A549 (cell line): ENCODE measurements at regions not wholly inside any gene's neighbourhood (a gene's known extent, or its start where the extent isn't known, plus 50 kb on each side); places are given as distances from the start of the nearest gene placed in this dataset.

Experiments
- ATAC-seq, 2 experiments: fragments of 200-7000 bp in 1 of 2; fragments of >200 bp in 1 of 2; cut with Nextera tagmentation in 1 of 2; cut with Tn5 transposase in 1 of 2; 3 replicates each; pipeline versions ENCODE4 v1.8.0 to v1.9.1; 2018 to 2020; ENCODE audit warnings: mild to moderate bottlenecking in 1 of 2, moderate library complexity in 1 of 2
- CTCF ChIA-PET: fragments of 300-600 bp; sonication (Branson Sonifier 250); formaldehyde crosslinking; extraction: SDS; loops from one replicate; lab custom pipeline; 2021; ENCODE audit warnings: antibody characterized with exemption, inconsistent platforms; lab: Yijun Ruan, JAX
- POLR2A ChIA-PET: fragments of 350-600 bp; formaldehyde crosslinking; extraction: SDS; loops from one replicate; lab custom pipeline; 2021; ENCODE audit warnings: antibody characterized with exemption, inconsistent platforms; lab: Yijun Ruan, JAX
- DNase-seq, 2 experiments: peaks; one replicate each; pipeline versions ENCODE4 v3.0.0 to v3.0.0-alpha.2; 2011 to 2016; ENCODE audit warnings: low read depth in 1 of 2, low spot score in 1 of 2
- FAIRE-seq: peaks from 2 replicates; lab custom pipeline; 2011; peaks lifted over from hg19 to GRCh38; lab: Jason Lieb, UNC
- H3K27ac ChIP-seq, 2 experiments: fragments of >200 bp; sonication (Bioruptor Twin); formaldehyde crosslinking; 3 replicates each; pipeline ENCODE4 v1.5.1; 2016 to 2017
- H3K4me1 ChIP-seq: fragments of >200 bp; sonication (Bioruptor Twin); formaldehyde crosslinking; 3 replicates; pipeline ENCODE4 v1.6.1; 2016
- H3K4me2 ChIP-seq: fragments of >200 bp; sonication (Bioruptor Twin); formaldehyde crosslinking; 3 replicates; pipeline ENCODE4 v1.6.1; 2016
- H3K4me3 ChIP-seq: fragments of >200 bp; sonication (Bioruptor Twin); formaldehyde crosslinking; 3 replicates; pipeline ENCODE4 v1.5.1; 2016
- H3K9me3 ChIP-seq: fragments of >200 bp; sonication (Bioruptor Twin); formaldehyde crosslinking; 3 replicates; pipeline ENCODE4 v1.6.1; 2016
- CBX2 ChIP-seq: fragments of 200-600 bp; sonication (generic); IDR thresholded peaks from 2 replicates; pipeline ENCODE4 v1.6.1; 2016; ENCODE audit warnings: low read depth, mild to moderate bottlenecking, borderline replicate concordance
- CHD2 ChIP-seq: fragments of 150-350 bp; IDR thresholded peaks from 2 replicates; pipeline ENCODE4 v1.6.1; 2014; ENCODE audit warnings: low read length; ENCODE audit not compliant: partially characterized antibody
- EHF ChIP-seq: fragments of 250-450 bp; sonication (Bioruptor Pico); IDR thresholded peaks from 2 replicates; pipeline ENCODE4 v1.5.0; 2020; ENCODE audit warnings: mild to moderate bottlenecking
- ELK1 ChIP-seq: fragments of 150-350 bp; IDR thresholded peaks from 2 replicates; pipeline ENCODE4 v1.6.1; 2014; ENCODE audit warnings: low read depth, mild to moderate bottlenecking, low read length
- ESRRA ChIP-seq: fragments of 150-350 bp; IDR thresholded peaks from 2 replicates; pipeline ENCODE4 v1.6.1; 2014; ENCODE audit warnings: mild to moderate bottlenecking, low read length, borderline replicate concordance
- FOSB ChIP-seq: fragments of 250-450 bp; sonication (Bioruptor Pico); IDR thresholded peaks from 2 replicates; pipeline ENCODE4 v1.5.0; 2020; ENCODE audit warnings: mild to moderate bottlenecking, moderate library complexity
- HEYL ChIP-seq: fragments of 250-450 bp; sonication (Bioruptor Pico); IDR thresholded peaks from 2 replicates; pipeline ENCODE4 v1.8.0; 2021; ENCODE audit warnings: mild to moderate bottlenecking, moderate library complexity
- JUN ChIP-seq, 2 experiments: fragments of >200 bp; sonication (Bioruptor Twin); formaldehyde crosslinking; IDR thresholded peaks; 2 replicates in 1 of 2; 3 replicates in 1 of 2; pipeline ENCODE4 v1.6.1; 2016 to 2017
- KDM1A ChIP-seq: fragments of 200-600 bp; sonication (generic); IDR thresholded peaks from 2 replicates; pipeline ENCODE4 v1.6.1; 2016; ENCODE audit warnings: low read depth, mild to moderate bottlenecking
- MAFK ChIP-seq: fragments of 450-650 bp; IDR thresholded peaks from 2 replicates; pipeline ENCODE4 v1.6.1; 2014; ENCODE audit not compliant: partially characterized antibody
- RFX5 ChIP-seq: fragments of 450-650 bp; IDR thresholded peaks from 2 replicates; pipeline ENCODE4 v1.7.1; 2014; ENCODE audit warnings: antibody characterized with exemption, mild to moderate bottlenecking, moderate library complexity
- TFCP2L1 ChIP-seq: fragments of 250-450 bp; sonication (Bioruptor Pico); IDR thresholded peaks from 2 replicates; pipeline ENCODE4 v1.5.0; 2021; ENCODE audit warnings: mild to moderate bottlenecking
- WGBS: methylation state at CpG from one replicate; pipeline ENCODE4 v1.1.6; 2017; ENCODE audit errors: missing lambda C conversion rate; 5-methylcytosine and 5-hydroxymethylcytosine counted together
- TF ChIP-seq, protein P1 (sequence below): IDR thresholded peaks from 2 replicates; pipeline ENCODE4 v1.6.1; 2012
- TF ChIP-seq, protein P2 (sequence below): fragments of 250-450 bp; sonication (Bioruptor Pico); IDR thresholded peaks from 2 replicates; pipeline ENCODE4 v1.5.0; 2021; ENCODE audit warnings: mild to moderate bottlenecking, moderate library complexity, borderline replicate concordance
- TF ChIP-seq, protein P3 (sequence below): fragments of 250-450 bp; sonication (Bioruptor Pico); IDR thresholded peaks from 2 replicates; pipeline ENCODE4 v1.5.0; 2020; ENCODE audit warnings: low read depth, mild to moderate bottlenecking, moderate library complexity

- no peak for TF ChIP-seq FOSB
These were observed 407.4 kb downstream of the DMAC1 start (continued) for GRCh38 chr9:7392148-7392547.

GRCh38 chr9:7388755-7389154, 410.8 kb downstream of the DMAC1 start:
- no peak for ATAC-seq
- CTCF ChIA-PET, result interaction anchor here (1.2 kb wide), 1 partner anchor 15 kb away, joined by 3 read pairs; no protein-coding TSS in a partner anchor
- Histone ChIP-seq H3K9me3 (no peaks in the 10 kb centered on the region), H3K4me1 (no peaks in the 10 kb centered on the region), H3K27ac (no peak overlapping the region), H3K4me2 (no peak overlapping the region), H3K4me3 (no peak overlapping the region)
- FAIRE-seq, result no peak
- POLR2A ChIA-PET, result no interaction called here
- WGBS, result 74% methylated on average over 1 of the region's 1 CpG
- peak; percentile 78 for TF ChIP-seq MAFK
- no peak for TF ChIP-seq ESRRA
- DNase-seq, result no peak

- ATAC-seq (no peak), DNase-seq (no peak), FAIRE-seq (no peak)
- Histone ChIP-seq H3K27ac (no peak overlapping the region), H3K4me1 (no peaks in the 10 kb centered on the region), H3K4me2 (no peak overlapping the region), H3K4me3 (no peak overlapping the region), H3K9me3 (no peaks in the 10 kb centered on the region)
- POLR2A ChIA-PET, result no interaction called here
- TF ChIP-seq, protein P1, sequence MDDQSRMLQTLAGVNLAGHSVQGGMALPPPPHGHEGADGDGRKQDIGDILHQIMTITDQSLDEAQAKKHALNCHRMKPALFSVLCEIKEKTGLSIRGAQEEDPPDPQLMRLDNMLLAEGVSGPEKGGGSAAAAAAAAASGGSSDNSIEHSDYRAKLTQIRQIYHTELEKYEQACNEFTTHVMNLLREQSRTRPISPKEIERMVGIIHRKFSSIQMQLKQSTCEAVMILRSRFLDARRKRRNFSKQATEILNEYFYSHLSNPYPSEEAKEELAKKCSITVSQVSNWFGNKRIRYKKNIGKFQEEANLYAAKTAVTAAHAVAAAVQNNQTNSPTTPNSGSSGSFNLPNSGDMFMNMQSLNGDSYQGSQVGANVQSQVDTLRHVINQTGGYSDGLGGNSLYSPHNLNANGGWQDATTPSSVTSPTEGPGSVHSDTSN, result no peak
- TF ChIP-seq TFCP2L1 (CRISPR knock-in tag) (no peak), JUN (IDR thresholded peaks at IDR 0.05) (no peak), MAFK (no peak), ELK1 (no peak), RFX5 (no peak), HEYL (no peak), CBX2 (no peak), CHD2 (no peak)
- TF ChIP-seq, protein P2, sequence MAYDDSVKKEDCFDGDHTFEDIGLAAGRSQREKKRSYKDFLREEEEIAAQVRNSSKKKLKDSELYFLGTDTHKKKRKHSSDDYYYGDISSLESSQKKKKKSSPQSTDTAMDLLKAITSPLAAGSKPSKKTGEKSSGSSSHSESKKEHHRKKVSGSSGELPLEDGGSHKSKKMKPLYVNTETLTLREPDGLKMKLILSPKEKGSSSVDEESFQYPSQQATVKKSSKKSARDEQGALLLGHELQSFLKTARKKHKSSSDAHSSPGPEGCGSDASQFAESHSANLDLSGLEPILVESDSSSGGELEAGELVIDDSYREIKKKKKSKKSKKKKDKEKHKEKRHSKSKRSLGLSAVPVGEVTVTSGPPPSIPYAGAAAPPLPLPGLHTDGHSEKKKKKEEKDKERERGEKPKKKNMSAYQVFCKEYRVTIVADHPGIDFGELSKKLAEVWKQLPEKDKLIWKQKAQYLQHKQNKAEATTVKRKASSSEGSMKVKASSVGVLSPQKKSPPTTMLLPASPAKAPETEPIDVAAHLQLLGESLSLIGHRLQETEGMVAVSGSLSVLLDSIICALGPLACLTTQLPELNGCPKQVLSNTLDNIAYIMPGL (CRISPR knock-in tag), result no peak
- TF ChIP-seq, protein P3, sequence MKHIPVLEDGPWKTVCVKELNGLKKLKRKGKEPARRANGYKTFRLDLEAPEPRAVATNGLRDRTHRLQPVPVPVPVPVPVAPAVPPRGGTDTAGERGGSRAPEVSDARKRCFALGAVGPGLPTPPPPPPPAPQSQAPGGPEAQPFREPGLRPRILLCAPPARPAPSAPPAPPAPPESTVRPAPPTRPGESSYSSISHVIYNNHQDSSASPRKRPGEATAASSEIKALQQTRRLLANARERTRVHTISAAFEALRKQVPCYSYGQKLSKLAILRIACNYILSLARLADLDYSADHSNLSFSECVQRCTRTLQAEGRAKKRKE (CRISPR knock-in tag), result no peak
- WGBS, result 4% methylated on average over 5 of the region's 5 CpGs
- CTCF ChIA-PET, result no interaction called here
These were observed 411.7 kb downstream of the DMAC1 start for GRCh38 chr9:7387840-7388239.

- no peaks in the 10 kb centered on the region for H3K9me3 ChIP-seq
- no peak for FAIRE-seq
- H3K4me3 ChIP-seq, result no peak overlapping the region
- H3K27ac ChIP-seq, result no peak overlapping the region
- TF ChIP-seq KDM1A (no peak), EHF (no peak)
- H3K4me1 ChIP-seq, result no peaks in the 10 kb centered on the region
- ATAC-seq, result no peak
- no peak for DNase-seq
- whole genome bisulfite sequencing, result 0% methylated on average over 3 of the region's 3 CpGs
- H3K4me2 ChIP-seq, result no peak overlapping the region
- CTCF ChIA-PET, result interaction anchor here (1.4 kb wide), 1 partner anchor 20 kb away, joined by 3 read pairs; no protein-coding TSS in a partner anchor
- POLR2A ChIA-PET, result no interaction called here
These were observed 417.3 kb downstream of the DMAC1 start for GRCh38 chr9:7382304-7382703.
